ENCODE measurements at regions not wholly inside any gene's neighbourhood (a gene's known extent, or its start where the extent isn't known, plus 50 kb on each side); places are given as distances from the start of the nearest gene placed in this dataset.

GRCh38 chr1:232310541-232310940 is 319.4 kb downstream of the SIPA1L2 start:
- Histone ChIP-seq H3K79me2 (ENCODE audit: insufficient read depth) (no peaks in the 10 kb centered on the region), H3K9me3 (no peaks in the 10 kb centered on the region), H3K36me3 (replicated peaks in 1 of 2; ENCODE audit: control insufficient read depth in 1 of 2, insufficient read depth in 2 of 2, low read length in 1 of 2) (no peaks in the 10 kb centered on the region), H3K4me3 (ENCODE audit: low read depth in 2 of 2, low read length in 1 of 2) (no peak overlapping the region), H3K27me3 (ENCODE audit: insufficient read depth) (no peaks in the 10 kb centered on the region), H3K9me2 (no peaks in the 10 kb centered on the region), H3K27ac (ENCODE audit: low read depth in 2 of 2, low read length in 1 of 2) (no peak overlapping the region), H3F3A (replicated peaks; ENCODE audit: insufficient read depth) (no peaks in the 10 kb centered on the region), H3K4me2 (no peak overlapping the region), H3K4me1 (ENCODE audit: control insufficient read depth in 1 of 2, insufficient read depth in 2 of 2, low read depth in 1 of 2, low read length in 1 of 2) (no peaks in the 10 kb centered on the region), H4K20me1 (ENCODE audit: insufficient read depth) (no peaks in the 10 kb centered on the region), H3K9ac (no peak overlapping the region), H2AFZ (ENCODE audit: low read depth) (no peak overlapping the region)
- DNase-seq, result no peak
- no peak for TF ChIP-seq ZBTB33 (IDR thresholded peaks at IDR 0.05; ENCODE audit: borderline replicate concordance, low read depth)
- TF ChIP-seq ELF1 (IDR thresholded peaks at IDR 0.05), result no peak
- TF ChIP-seq JUND (IDR thresholded peaks at IDR 0.05), result no peak
- TF ChIP-seq FOXM1 (IDR thresholded peaks at IDR 0.05; ENCODE audit: low read depth), result no peak
- TF ChIP-seq USF2 (IDR thresholded peaks at IDR 0.05; ENCODE audit: borderline replicate concordance, low read depth, low read length), result no peak
- TF ChIP-seq PBX3 (IDR thresholded peaks at IDR 0.05), result no peak
- CTCF ChIA-PET, result no interaction called here
- 34% methylated on average over 5 of the region's 5 CpGs for WGBS (ENCODE audit: low lambda C conversion rate)
- POLR2A ChIA-PET, result no interaction called here

- H3K9me2 ChIP-seq, result no peaks in the 10 kb centered on the region
- no peaks in the 10 kb centered on the region for H3K79me2 ChIP-seq (ENCODE audit: insufficient read depth)
- TF ChIP-seq ELF1 (IDR thresholded peaks at IDR 0.05) (no peak), SIN3A (IDR thresholded peaks at IDR 0.05; ENCODE audit: borderline replicate concordance, low read depth, low read length) (no peak), RXRA (IDR thresholded peaks at IDR 0.05; ENCODE audit: borderline replicate concordance, low read depth) (no peak), MAX (IDR thresholded peaks at IDR 0.05; ENCODE audit: low read depth) (no peak), GATA2 (CRISPR knock-in tag; IDR thresholded peaks at IDR 0.05) (no peak)
- no peak overlapping the region for H3K27ac ChIP-seq (ENCODE audit: low read depth in 2 of 2, low read length in 1 of 2)
- no peak overlapping the region for H3K4me2 ChIP-seq
- H3K9me3 ChIP-seq, result no peaks in the 10 kb centered on the region
- no peaks in the 10 kb centered on the region for H3K4me1 ChIP-seq (ENCODE audit: control insufficient read depth in 1 of 2, insufficient read depth in 2 of 2, low read depth in 1 of 2, low read length in 1 of 2)
- H3K4me3 ChIP-seq (ENCODE audit: low read depth in 2 of 2, low read length in 1 of 2), result no peak overlapping the region
- ChIA-PET POLR2A (no interaction called here), CTCF (no interaction called here)
- no peaks in the 10 kb centered on the region for H3K27me3 ChIP-seq (ENCODE audit: insufficient read depth)
- no peaks in the 10 kb centered on the region for H3K36me3 ChIP-seq (replicated peaks in 1 of 2; ENCODE audit: control insufficient read depth in 1 of 2, insufficient read depth in 2 of 2, low read length in 1 of 2)
- no peak overlapping the region for H2AFZ ChIP-seq (ENCODE audit: low read depth)
- 47% methylated on average over 3 of the region's 3 CpGs for WGBS (ENCODE audit: low lambda C conversion rate)
- H3F3A ChIP-seq (replicated peaks; ENCODE audit: insufficient read depth), result no peaks in the 10 kb centered on the region
- H3K9ac ChIP-seq, result no peak overlapping the region
- DNase-seq, result no peak
- H4K20me1 ChIP-seq (ENCODE audit: insufficient read depth), result no peaks in the 10 kb centered on the region
Measured at GRCh38 chr1:232308616-232309015, 321.3 kb downstream of the SIPA1L2 start.

All from SK-N-SH (cell line).